PC-9 (cell line): ENCODE measurements at regions not wholly inside any gene's neighbourhood (a gene's known extent, or its start where the extent isn't known, plus 50 kb on each side); places are given as distances from the start of the nearest gene placed in this dataset.

Experiments used
- EZH2 ChIP-seq: fragments of 200-600 bp; sonication (generic); IDR thresholded peaks from 2 replicates; pipeline ENCODE4 v1.8.0; 2017; ENCODE audit warnings: antibody characterized with exemption, low read depth
- TF ChIP-seq, protein P1 (sequence below): fragments of 200-600 bp; sonication (generic); conservative IDR thresholded peaks from 2 replicates; pipeline ENCODE4 v1.6.1; 2017; ENCODE audit warnings: mixed run types, antibody characterized with exemption, mild to moderate bottlenecking, moderate library complexity

DNA sequence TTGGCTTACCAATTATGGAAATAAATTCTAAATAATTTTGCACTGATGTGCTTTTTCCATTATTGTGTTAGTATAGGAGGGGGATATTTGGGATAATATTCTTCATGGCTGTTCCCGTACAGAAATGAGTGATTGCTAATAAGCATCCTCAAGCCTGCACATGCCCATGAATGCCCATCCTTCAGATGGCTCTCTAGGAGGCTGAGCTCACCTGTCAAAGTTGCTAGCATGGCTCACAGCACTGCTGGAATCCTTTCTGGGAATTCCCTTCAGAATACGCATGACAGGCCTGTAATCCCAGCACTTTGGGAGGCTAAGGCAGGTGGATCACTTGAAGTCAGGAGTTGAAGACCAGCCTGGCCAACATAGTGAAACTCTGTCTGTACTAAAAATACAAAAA, 124.1 kb downstream of the NXNL2 start:
- no peak for TF ChIP-seq EZH2
- TF ChIP-seq, protein P1, sequence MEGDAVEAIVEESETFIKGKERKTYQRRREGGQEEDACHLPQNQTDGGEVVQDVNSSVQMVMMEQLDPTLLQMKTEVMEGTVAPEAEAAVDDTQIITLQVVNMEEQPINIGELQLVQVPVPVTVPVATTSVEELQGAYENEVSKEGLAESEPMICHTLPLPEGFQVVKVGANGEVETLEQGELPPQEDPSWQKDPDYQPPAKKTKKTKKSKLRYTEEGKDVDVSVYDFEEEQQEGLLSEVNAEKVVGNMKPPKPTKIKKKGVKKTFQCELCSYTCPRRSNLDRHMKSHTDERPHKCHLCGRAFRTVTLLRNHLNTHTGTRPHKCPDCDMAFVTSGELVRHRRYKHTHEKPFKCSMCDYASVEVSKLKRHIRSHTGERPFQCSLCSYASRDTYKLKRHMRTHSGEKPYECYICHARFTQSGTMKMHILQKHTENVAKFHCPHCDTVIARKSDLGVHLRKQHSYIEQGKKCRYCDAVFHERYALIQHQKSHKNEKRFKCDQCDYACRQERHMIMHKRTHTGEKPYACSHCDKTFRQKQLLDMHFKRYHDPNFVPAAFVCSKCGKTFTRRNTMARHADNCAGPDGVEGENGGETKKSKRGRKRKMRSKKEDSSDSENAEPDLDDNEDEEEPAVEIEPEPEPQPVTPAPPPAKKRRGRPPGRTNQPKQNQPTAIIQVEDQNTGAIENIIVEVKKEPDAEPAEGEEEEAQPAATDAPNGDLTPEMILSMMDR, result no peak
